DMS 273 (cell line): ENCODE measurements at regions not wholly inside any gene's neighbourhood (a gene's known extent, or its start where the extent isn't known, plus 50 kb on each side); places are given as distances from the start of the nearest gene placed in this dataset.
A peak's percentile ranks its signal among the peaks of the same experiment; 100 is the strongest.

Source experiments
- DNase-seq: peaks from one replicate; lab custom pipeline; 2025; ENCODE audit not compliant: unreplicated experiment; lab: John Stamatoyannopoulos, UW

DNA sequence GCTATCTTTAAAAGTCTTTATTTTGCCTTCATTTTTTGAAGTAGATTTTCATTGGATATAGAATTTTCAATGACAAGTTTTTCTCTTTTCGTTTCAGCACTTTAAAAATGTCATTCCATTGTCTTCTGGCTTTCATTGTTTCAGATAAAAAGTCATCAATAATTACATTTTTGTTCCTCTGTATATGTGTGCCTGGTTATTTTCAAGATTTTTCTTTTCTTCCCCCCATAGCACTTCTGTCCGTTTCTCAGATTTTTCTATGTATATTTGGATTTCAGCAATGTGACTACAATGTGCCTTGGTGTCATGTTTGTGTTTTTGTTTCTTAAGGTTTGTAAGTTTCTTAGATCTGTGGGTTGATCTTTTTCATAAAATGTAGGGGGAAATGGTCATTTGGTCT, 66.3 kb upstream of the HSD17B12 start:
- no peak for DNase-seq

DNA sequence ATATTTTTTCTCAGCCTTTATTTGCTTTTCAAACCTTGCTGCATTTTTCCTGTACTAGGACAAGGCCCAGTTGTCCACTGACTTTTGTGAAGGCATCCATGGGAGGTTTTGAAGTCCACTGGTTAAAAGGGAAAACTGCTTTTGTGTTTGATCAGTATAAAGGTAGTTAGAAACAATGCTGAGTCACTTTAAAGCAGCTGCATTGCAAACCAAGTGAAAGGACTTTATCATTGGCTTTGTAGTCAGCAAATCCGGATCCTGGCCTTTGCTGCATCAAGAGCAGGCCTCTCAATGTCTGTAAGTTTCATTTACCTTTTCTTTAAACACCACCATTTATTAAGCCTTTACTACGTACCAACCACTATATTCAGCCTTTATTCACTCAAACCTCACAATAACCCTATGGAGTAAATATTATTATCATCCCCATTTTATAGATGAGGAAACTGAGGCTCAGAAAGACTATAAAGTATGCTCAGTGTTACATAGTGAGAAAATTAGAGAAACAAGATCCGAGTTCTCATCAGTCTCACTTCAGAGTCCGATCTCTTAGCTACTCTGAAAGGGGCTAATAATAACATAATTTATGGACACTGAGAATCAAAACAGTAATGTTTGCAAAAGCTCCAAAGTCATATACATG, 60.6 kb upstream of the HSD17B12 start:
- DNase-seq: no peak

GRCh38 chr11:43626798-43627197, 53.7 kb upstream of the HSD17B12 start:
- DNase-seq: peak; percentile 6
